CD1c-positive myeloid dendritic cell (primary cell): ENCODE measurements at regions not wholly inside any gene's neighbourhood (a gene's known extent, or its start where the extent isn't known, plus 50 kb on each side); places are given as distances from the start of the nearest gene placed in this dataset.

Experiments used
- DNase-seq: peaks from one replicate; pipeline ENCODE4 v3.0.0-alpha.2; 2016; ENCODE audit errors: extremely low spot score

DNA sequence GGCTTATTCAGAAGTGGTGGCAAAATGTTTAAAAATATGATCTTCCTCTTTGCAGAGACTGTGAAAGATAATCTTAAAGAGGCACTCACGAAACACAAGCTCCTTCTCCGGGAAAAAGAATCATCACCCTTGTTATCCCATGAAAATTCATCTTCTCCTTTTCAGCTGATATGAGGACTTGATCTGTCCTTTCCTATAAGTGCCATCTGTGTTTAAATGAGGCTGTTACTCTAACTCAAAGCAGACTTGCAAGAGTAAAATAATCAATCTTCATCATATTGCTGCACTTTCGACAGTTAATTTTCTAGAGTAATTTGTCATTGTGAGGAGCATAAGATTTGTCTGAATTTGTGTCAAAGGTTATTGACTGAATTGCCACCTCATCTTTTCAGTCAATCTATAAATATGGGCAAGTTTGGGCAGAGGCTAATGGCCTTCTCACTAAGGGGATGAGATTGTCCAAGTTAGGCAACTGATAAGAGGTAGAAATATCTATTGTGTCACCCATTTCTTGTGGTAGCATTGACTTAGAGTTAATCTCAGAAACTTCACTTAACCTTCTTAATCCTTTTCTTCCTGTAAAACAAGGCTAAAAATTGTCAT, 452.9 kb downstream of the GRXCR1 start:
- no peak for DNase-seq

DNA sequence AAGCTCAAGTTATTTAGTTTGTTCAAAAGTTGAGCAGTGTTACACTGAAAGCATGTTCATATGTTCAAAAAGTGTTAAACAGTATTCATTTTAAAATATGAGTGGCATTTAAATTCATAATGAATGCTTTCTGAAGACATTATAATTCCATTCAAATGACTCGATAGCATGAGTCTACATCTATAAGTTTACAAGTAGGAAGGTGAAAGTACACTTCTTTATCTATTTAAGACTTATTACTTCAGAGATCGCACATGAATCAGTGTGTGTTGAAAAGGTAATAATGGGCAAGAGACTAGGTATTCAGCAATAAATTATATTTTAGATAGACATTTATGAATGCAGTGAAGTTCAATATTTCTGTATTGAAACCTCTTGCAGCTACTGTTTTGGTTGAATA, 456.1 kb downstream of the GRXCR1 start:
- no peak for DNase-seq

DNA sequence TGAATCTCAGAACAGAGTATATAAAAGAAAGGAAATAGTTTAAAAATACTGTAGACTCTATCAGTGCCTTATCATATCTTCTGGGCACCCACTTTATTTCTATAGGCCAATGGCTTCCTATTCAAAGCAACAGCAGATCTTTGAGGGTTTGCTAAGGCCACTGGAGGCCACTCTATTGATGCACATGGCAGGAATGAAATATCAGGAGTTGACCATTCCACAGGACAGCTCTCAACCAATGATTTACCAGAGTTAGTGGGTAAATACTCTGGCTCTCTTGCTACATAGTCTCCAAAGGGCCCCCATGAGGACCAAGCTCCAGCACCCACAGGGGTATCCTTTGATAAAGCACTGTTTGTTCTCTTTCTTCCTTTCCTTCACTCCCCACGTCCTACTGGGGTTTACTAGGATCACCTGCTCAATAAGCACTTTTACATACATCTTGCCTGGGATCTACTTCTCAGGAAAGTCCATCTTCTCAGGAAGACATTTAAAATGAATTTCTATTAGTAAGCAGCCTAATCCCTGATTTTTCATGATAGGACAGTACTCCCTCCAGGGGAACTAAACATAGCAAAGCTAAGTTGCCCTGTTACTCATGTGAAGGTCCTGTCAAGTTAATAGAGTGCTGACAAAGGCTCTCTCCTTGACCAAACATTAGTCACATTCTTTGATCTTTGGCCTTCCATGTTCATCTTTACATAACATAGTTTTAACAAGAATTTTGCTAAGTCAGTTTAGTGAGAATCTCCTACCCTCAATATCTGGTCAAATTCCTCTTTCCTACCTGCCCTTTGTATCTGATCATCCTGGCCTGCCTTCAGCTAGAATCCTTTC, 459.7 kb downstream of the GRXCR1 start:
- no peak for DNase-seq

DNA sequence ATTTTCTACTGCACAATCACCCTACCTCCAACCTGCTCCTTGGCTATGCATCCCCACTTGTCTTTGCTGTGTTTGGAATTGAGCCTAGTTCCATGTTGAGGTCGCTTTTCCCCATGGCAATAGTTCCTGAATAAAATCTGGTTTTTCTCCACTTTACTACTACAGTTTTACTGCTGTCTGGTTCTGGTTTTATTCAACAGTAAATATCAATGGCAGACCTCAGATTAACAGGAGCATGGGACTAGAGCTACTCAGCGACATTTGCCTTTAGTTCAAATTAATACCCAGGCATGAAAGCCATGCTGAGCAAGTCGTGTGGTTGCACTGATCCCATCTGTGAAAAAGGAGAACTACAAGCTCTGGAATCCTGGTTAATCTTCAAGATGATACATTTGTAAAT, 460.3 kb downstream of the GRXCR1 start:
- no peak for DNase-seq

DNA sequence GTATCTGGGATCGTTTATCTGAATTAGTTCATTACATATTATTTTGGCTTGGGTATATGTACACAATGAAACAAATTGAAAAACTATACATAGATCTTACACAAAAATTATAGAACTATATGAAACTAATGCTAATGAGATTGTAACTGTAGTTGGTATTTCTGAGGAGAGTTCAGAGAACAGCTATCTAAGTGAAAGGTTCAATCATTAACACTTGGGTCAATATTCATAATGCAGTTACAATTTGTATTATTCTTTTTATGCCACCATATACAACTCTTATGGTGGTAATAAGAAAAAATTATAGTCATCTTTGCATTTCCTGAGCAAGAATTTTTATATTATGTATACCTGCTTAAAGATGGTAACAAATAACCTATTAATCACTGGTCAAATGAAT, 461.0 kb downstream of the GRXCR1 start:
- no peak for DNase-seq

DNA sequence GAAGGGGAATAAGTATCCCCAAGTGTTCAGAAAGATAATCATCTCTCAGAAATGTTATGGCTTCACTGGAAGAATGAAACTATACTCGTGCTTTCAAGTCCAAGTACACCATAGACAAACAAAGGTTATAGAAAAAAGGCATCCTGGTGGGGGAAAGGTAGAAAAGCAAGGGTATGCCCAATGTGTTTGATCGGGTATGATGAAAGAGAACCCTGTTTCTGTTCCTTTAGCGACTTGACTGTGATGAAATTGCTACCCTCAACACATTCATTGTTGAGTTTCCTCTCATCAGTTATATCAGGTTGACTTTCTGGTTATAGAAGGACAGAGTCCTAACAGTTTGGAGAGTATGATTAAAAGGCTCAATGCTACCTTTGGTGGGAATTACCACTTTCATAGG, 464.3 kb downstream of the GRXCR1 start:
- no peak for DNase-seq

DNA sequence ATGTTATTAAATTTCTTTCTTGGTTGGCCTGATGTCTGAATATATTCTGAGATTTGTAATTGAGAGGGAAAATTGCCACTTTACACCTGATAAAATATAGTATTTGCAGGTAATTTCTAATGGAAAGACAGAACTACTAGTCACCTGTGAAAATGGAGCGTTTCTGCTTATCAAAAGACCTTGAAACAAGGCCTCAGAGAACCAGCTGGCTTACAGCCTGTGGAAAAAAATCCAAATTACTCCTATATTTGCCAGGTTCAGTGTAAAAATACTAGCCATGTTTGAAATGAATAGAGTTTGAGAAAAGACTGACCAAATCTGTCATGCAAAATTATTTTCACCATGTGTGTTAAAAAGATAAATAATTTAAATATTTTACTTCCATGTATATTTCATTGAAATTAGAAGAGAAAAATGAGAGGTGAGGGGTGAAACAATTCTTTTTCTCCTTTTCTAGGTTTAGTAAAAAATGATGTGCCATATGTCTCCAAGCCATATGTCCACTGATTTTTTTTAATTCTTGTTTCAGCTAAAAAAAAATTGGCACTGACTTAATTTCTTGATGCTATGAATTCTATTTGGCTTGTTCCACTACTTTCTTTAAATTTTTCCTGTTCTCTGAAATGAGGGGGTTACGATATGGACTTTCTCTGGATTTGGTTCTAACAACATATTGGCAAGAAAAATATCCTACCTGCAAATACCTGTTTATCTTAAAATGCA, 464.9 kb downstream of the GRXCR1 start:
- no peak for DNase-seq

DNA sequence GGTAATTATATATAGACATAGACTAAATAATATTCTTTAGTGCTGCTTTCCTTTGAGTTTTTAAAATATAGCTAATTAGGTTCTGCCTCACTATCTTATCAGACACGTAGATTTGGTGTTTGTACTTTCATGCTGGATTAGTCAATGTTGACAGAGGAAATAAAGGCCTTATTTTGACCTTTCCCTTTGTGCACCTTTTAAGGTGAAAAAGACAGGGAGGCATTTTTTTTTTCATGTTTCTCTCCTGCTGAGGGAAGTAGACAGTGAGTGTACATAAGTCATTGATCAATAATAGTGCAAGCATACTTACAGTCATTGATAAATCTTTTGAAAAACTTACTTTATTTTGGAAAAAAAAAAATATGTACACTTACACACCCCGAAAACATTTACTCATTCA, 467.8 kb downstream of the GRXCR1 start:
- no peak for DNase-seq

DNA sequence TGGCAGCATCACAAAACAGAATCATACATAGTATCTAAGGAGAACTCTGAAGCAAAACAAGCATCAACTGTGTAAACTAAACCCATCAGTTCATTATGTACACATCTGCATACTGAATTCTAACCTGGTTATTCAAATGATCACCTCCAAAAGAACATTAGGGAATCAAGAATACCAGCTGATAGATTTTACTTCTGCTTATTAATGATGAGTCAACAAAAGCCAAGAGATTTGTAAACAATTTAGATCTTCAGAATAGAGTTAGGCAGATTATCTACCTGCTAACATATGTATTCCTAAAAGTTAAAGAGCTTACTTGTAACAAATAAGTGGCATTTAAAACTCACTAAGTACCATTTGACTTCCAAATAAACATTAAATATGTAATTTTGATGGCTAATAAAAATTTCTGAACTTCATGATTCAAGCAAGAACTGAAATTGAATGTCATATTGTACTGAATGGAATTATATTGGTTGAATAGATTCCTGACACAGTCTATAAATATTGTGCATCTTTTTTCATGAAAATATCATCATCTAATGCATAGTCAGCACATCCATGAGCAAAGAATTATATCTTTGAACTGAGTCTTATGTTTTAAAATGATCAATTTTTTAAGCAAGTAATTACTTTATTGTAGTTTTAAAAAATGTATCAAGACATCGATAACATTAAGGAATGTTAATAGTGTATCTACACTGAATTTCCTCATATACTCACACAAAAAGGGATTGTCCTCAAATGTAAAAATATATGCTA, 470.5 kb downstream of the GRXCR1 start:
- no peak for DNase-seq

DNA sequence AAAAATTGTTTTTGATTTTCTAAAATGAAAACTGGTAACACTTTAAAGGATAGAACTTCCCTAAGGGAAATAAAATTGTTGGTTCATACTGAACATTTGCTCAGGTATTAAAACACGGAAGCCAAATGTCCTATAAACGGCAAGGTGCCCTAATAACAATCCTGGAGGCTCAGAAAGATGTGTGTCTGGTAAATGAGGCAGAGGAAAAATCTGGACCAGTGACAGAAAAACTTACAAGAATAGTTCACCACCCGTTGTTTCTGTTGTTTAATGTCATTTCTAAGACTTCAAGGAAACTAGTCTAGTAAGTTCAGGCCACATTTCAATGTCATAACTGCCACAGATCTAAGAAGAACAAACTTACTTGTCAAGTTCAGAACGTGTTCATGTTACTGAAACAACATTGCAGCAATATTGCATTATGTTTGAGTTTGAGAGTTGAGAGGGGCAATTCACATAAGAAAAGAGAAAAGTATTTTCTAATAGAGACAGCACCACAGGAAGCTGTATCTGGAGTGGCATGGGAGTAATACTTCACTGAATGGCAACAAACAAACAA, 476.6 kb downstream of the GRXCR1 start:
- no peak for DNase-seq

DNA sequence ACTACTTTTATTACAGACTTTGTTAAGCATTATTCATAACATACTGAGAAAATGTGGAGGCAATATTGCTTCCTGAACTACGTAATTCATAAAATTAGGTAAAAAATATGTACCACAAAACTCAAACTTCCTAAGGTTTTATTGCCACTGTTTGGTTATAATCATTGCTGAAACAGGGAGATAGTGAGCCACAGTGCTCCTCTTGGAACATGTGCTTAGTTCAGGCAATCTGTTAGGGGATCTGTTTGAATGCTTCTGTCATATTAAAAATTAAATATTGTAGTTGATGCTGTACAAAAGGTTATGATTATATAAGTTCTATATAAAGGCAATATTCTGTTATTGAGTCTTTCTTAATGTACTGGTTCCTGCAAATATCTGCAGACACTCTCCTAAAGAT, 480.7 kb downstream of the GRXCR1 start:
- DNase-seq, result no peak

DNA sequence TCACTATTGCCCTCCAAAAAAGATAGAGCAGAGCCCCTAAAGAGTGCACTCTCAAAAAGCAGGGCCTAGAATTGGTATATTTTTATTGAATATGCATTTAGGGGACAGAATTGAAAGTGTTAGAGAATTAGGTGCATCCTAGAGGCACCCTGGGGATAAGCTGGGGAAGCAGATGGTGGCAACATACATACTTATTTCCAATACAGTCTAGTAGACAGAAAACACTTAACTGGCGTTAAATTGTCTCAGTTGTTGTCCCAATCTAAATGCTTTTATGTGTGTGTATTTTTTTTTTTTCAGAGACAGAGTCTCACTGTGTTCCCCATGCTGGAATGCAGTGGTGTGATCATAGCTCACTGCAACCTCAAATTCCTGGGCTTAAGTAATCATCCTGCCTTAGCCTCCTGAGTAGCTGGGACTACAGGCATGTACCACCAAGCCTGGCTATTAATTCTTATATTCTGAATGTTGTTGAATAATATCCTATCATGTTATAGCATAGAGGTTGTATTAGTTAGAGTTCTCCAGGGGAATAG, 481.8 kb downstream of the GRXCR1 start:
- DNase-seq, result no peak

DNA sequence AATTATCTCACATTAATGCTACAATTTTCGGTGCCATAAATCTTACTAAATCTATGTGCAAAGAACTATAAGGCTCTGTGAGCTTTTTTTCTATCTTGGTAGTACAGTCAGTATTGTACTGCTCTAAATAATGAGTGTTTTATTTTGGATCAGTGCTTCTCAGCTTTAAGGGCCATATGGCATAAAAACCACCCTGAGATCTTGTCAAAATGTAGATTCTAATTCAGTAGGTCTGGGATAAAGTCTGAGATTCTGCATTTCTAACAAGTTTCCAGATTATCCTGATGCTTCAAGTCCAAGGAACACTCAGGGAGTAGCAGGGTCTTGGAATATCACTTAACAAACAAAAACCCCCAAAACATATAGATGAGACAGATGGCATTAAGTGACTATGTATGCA, 486.5 kb downstream of the GRXCR1 start:
- no peak for DNase-seq

DNA sequence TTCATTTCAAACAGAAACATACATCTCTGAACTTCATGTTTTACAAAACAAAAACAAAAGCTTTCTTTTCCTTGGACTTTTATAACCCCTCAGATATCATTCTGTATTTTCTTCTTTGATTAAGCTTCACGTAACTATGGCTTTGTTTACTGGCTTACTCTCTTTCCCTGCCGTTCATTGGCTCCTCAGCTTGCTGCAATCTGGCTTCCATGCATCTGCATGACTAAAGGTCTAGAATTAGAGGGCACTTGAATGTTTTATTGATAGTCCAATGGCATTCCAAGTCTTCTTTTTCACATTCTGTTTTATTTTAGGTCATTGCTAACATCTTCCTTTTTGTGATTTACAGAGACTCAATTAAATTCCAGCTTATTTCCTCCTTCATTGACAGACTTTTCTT, 487.6 kb downstream of the GRXCR1 start:
- DNase-seq, result no peak

DNA sequence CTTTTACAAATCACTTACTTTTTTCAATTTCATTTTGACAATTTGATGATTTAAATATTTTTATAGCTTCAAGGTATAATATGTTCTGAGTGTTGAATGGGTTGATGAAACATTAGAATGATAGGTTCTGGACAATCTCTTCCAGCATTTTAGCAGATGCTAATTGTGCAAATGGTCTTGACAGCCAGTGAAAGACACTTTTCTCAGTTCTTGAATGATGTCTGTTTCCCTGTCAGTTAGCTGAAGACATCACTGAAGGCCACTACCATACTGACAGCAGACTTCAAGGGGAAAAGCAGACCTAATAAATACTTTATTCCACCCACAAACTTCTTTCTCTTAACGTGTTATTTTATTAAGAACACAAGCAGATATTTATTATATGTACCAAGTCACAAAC, 498.6 kb downstream of the GRXCR1 start:
- no peak for DNase-seq

DNA sequence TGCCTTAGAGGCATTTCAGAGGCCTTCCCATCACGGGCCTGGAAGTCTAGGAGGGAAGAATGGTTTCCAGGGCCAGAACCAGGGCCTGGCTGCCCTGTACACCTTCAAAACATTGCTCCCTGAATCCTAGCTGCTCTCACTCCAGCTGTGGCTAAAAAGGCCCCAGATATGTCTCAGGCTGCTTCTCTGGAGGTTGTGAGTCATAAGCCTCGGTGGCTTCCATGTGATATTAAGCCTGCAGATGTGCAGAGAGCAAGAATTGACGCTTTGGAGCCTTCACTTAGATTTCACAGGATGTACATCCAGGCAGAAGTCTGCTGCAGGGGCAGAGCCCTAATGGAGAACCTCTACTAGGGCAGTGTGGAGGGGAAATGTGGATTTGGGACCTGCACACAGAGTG, 502.5 kb downstream of the GRXCR1 start:
- DNase-seq, result no peak

DNA sequence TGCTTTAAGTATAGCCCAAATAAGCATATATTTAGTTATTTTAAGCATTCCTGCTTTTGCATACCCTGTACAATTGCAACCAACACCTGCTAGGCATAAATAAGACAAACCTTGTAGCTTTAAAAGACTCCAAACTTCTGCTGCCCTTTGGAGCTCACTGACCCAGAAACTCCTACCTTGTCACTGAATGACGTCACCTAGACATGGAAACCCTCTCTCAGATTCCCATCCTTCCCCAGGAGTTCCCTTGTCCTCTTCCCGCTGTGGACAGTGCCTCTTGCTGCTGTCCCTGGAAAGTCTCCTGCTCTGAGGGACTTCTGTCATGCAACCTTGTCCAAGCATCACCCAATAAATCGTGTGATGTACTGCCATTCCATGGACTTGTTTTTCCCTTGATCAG, 507.2 kb downstream of the GRXCR1 start:
- no peak for DNase-seq

DNA sequence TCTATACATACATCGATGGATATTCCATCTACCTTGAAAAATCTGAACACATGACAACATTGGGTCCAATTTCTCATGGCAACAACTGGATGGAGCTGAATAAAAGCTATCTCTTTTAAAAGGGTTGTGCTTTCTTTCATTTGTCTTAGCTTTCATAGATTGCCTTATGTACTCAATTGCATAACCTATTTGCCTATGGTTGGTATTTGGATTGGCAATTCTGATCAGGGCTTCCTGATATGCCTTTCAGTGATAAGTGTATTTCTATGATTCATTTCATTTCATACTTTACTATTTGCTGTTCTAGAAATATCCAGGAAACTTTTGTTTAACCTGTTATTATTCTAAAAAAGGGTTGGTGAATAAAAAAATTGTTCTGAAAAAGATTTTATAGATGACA, 509.9 kb downstream of the GRXCR1 start:
- DNase-seq, result no peak

DNA sequence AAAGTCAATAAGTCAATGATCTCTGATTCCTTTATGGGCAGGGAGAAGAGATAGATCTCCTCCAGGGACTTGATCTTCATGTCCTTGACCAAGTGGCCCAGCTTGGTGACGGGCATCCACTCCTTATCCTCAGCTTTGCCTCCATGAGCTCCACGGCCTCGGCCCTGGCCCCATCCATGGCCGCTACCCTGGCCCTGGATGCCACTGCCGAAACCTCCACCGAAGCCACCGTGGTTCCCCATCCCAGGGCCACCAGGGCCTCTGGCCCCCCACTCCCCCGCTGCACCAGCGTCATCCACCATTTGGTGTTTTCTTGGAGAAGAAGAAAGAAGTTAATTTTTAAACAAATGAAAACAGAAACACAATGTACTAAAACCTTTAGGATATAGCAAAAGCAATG, 518.1 kb downstream of the GRXCR1 start:
- DNase-seq, result no peak

DNA sequence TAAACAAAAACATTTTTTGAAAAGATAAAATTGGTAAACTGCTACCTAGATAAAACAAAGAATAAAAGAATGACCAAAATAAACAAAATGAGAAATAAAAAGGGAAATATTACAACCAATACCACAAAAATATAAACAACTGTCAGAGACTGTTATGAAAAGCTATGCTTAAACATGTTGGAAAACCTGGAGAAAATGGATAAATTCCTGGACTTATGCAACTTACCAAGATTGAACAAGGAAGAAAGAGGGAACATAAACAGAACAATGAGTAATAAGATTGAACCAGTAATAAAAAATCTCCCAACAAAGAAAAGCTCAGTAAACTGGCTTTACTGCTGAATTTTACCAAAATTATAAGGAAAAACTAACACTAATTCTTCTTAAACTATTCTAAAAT, 518.7 kb downstream of the GRXCR1 start:
- no peak for DNase-seq

DNA sequence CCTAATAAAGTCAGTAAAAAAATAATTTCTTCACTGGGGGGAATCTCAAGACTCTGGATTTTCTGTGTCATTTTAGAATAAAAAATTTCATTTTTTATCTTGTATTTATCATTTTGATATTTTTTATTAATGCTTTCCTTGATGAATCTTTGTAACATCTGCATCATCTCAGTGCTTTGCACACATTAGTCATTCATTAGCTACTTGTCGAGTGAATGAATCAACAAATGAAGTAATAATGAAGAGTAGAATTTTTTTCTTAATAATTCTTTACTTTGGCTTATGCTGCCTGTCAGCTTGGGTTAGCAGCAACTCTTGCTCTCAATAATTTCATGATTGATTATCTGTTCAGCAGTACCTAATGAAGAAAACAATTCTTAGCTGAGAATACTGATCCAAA, 530.8 kb downstream of the GRXCR1 start:
- no peak for DNase-seq

DNA sequence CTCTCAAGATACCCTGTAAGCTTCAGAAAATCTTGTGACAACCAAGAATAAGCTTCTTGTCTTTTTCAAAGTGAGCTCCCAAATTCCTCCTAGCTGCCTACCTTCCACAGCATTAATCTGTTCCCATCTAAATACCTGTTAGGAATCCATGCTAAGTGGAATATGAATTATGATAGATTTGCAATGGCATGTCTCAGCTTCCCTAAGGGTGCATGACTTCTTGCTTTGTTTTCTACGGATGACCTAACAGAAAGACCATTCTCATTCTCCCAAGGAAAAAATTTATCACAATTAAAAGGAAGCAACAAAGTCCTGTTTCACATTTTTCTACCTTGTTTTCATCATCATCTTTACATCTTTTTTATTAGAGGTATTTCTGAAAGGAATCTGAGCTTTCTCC, 532.7 kb downstream of the GRXCR1 start:
- no peak for DNase-seq
